ENCODE measurements at regions not wholly inside any gene's neighbourhood (a gene's known extent, or its start where the extent isn't known, plus 50 kb on each side); places are given as distances from the start of the nearest gene placed in this dataset.
"Not testable (repeated sequence)": the region's sequence is repeated elsewhere in the genome, so short reads cannot be mapped to it uniquely, and the experiment has no call there.

DNA sequence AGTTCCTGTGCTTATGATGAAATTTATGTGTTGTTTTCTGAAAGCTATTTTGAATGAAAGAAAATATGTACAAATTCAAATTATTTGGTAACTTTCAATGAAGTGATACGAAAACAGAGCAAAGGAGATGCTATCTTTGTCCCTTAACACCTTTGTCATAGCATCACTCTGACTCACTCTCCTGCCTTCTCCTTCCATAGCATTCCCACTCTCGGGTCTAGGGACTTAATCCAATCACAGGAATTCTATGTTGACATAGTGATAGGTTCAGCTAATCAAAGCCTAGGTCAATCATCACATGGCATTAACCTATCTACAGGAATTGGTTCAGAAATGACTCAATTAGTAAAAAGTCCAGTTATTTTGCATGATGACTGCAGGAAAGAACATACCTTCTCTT lies 464.7 kb upstream of the RORB start:
- no peak overlapping the region for H3K4me2 ChIP-seq
- H3K9me3 ChIP-seq (replicated peaks in 1 of 11): no peaks in the 10 kb centered on the region
- H3K27ac ChIP-seq: no peak overlapping the region
- H4K20me1 ChIP-seq: no peaks in the 10 kb centered on the region; a peak in 1 of 22 replicates
- no peaks in the 10 kb centered on the region for H3K36me3 ChIP-seq
- H3K27me3 ChIP-seq: no peaks in the 10 kb centered on the region
- TF ChIP-seq Cebpa-rat (IDR thresholded peaks at IDR 0.05): no peak
- H3K9ac ChIP-seq: no peak overlapping the region
- H3K4me3 ChIP-seq: no peak overlapping the region
- no peaks in the 10 kb centered on the region for H3K4me1 ChIP-seq

DNA sequence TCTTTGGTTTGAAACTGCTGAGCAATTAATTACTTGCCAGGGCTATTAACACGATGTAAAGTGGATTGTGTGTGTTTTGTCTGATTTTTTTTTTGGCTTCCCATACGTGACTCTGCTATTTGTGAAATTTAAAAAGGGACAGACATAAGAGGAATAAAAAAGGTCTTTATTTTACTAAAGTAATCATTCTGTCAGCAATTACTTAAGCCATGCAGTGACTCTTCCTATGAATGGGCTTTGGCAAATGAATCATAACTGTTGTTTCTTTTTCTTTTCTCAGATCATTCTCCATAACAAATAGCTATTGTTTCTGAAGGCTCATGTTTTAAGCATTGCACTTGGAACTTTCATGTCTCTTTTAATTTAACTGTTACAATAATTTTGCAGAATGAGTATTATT lies 461.3 kb upstream of the RORB start:
- H3K27ac ChIP-seq: no peak overlapping the region
- H3K4me3 ChIP-seq: no peak overlapping the region
- H3K4me1 ChIP-seq: no peaks in the 10 kb centered on the region
- TF ChIP-seq Cebpa-rat (IDR thresholded peaks at IDR 0.05): no peak
- no peaks in the 10 kb centered on the region for H3K27me3 ChIP-seq
- H3K4me2 ChIP-seq: no peak overlapping the region
- no peaks in the 10 kb centered on the region; a peak in 1 of 22 replicates for H4K20me1 ChIP-seq
- H3K36me3 ChIP-seq: no peaks in the 10 kb centered on the region
- H3K9ac ChIP-seq: no peak overlapping the region
- H3K9me3 ChIP-seq (replicated peaks in 1 of 11): no peaks in the 10 kb centered on the region

DNA sequence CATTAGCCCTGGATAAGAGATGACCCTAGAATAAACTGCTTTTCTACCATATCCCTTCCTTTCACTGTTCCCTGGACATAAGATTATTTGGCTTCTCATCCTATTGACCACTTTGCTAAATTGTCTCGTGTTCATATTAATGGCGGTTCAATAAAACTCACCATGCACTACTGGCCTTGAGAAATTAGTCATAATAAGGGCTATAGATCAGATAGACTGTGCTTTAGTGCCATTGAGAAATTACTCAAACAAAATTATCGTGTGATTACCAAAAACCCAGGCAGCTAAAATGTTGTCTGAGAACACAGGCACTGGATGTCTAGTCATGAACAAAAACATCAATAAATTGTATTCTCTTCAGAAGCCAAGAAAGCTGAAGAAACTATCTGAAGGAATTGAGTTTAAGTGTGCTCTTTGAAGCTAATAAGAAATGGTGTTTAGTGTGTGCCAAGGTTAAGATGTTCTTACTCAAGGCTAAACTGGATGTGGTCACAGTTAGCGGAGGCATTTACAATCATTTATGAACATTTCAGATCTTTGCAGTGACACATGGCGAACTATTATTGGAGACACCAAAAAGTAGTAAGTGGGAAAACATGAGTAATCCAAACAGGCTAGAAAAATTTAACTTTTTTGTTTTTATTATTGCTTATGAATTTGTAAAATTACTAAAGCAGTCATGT lies 460.4 kb upstream of the RORB start:
- Histone ChIP-seq H3K27me3 (no peaks in the 10 kb centered on the region), H4K20me1 (no peaks in the 10 kb centered on the region; a peak in 1 of 22 replicates), H3K4me1 (no peaks in the 10 kb centered on the region), H3K27ac (no peak overlapping the region), H3K4me3 (no peak overlapping the region), H3K9ac (no peak overlapping the region), H3K9me3 (replicated peaks in 1 of 11) (no peaks in the 10 kb centered on the region), H3K4me2 (no peak overlapping the region), H3K36me3 (no peaks in the 10 kb centered on the region)
- TF ChIP-seq Cebpa-rat (IDR thresholded peaks at IDR 0.05): no peak

DNA sequence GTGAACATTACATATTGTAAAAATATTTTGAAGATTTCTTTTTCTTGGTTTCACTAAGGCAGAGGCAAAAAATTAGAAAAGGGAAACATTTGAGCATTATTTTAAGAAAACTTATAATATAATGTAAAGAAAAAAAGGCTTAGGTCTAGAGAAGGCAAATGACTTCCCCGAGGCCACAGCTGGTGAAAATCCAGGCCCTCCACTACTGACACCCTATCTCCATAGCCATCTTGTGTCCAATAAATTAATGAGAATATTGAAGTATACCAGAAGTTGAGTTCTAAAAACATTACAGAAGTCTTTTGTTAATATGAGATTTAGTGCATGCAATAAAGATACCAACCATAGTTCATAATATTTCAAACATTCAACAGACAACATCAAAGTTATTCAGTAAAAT lies 459.9 kb upstream of the RORB start:
- H4K20me1 ChIP-seq: no peaks in the 10 kb centered on the region; a peak in 1 of 22 replicates
- no peak overlapping the region for H3K9ac ChIP-seq
- no peaks in the 10 kb centered on the region for H3K27me3 ChIP-seq
- H3K9me3 ChIP-seq (replicated peaks in 1 of 11): no peaks in the 10 kb centered on the region
- no peak for TF ChIP-seq Cebpa-rat (IDR thresholded peaks at IDR 0.05)
- no peaks in the 10 kb centered on the region for H3K4me1 ChIP-seq
- no peak overlapping the region for H3K4me3 ChIP-seq
- H3K27ac ChIP-seq: no peak overlapping the region
- H3K36me3 ChIP-seq: no peaks in the 10 kb centered on the region
- H3K4me2 ChIP-seq: no peak overlapping the region

DNA sequence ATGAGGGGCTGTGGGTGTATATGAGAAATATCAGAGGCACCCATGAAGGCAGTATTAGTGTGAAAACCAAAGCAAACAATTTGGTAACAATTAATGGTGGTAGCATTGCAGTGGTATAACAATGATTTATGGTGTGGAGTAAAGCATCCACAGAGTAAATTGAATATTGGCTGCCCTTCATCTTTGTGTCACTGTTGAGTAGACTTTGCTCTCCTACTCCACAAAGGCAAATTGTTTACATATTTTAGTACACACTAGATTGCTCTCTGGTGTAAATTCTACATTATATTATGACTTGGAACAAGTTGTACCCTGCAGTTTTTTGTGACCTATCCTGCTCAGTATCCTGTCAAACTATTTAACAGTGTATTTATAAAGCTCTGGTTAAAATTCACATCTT lies 455.5 kb upstream of the RORB start:
- Histone ChIP-seq H3K27ac (no peak overlapping the region), H3K9ac (no peak overlapping the region), H3K36me3 (no peaks in the 10 kb centered on the region), H3K4me2 (no peak overlapping the region), H3K4me1 (no peaks in the 10 kb centered on the region), H3K9me3 (replicated peaks in 1 of 11) (no peaks in the 10 kb centered on the region), H3K4me3 (no peak overlapping the region), H3K27me3 (no peaks in the 10 kb centered on the region), H4K20me1 (no peaks in the 10 kb centered on the region)
- no peak for TF ChIP-seq Cebpa-rat (IDR thresholded peaks at IDR 0.05)

DNA sequence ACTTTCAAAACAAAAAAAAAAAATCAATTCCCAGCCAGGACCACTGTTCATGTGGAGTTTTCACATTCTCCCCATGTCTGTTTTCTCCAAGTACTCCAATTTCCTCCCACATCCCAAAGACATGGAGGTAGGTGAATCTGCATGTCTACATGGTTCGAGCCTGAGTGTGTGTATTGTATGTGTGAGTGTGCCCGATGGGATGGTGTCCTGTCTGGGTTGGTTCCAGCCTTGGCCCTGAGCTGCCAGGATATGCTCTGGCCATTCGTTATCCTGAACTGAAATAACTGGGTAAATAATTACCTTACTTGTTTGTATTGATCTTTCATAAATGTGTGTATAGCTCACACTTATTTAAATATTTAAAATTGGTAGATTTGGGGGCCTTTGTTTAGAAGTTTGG lies 452.3 kb upstream of the RORB start:
- no peak overlapping the region for H3K27ac ChIP-seq
- H3K4me2 ChIP-seq: no peak overlapping the region
- TF ChIP-seq Cebpa-rat (IDR thresholded peaks at IDR 0.05): no peak
- no peaks in the 10 kb centered on the region for H3K27me3 ChIP-seq
- H4K20me1 ChIP-seq: no peaks in the 10 kb centered on the region
- no peaks in the 10 kb centered on the region for H3K36me3 ChIP-seq
- no peaks in the 10 kb centered on the region for H3K4me1 ChIP-seq
- no peak overlapping the region for H3K4me3 ChIP-seq
- H3K9me3 ChIP-seq (replicated peaks in 1 of 11): no peaks in the 10 kb centered on the region
- H3K9ac ChIP-seq: no peak overlapping the region

DNA sequence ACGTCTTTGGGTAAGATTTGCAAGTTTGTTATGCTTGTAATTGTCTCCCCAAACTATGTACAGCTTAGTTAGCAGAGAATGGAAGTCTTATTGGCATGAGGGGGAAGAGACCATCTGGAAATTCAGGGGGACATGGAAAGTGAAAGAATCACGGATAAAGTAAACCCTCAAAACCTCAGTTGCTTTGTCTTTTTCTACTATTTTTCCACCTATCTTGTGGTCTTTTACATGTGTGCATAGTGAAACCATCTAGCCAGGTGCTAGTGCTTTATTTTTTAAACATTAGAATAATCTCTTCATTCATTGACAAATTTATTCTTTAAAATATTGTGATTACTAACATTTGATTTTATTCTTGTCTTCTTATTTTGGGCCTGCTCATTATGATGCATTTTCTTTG lies 441.1 kb upstream of the RORB start:
- Histone ChIP-seq H3K27ac (no peak overlapping the region), H3K4me1 (no peaks in the 10 kb centered on the region), H3K4me2 (no peak overlapping the region), H4K20me1 (no peaks in the 10 kb centered on the region), H3K9ac (no peak overlapping the region), H3K27me3 (no peaks in the 10 kb centered on the region), H3K4me3 (no peak overlapping the region), H3K36me3 (no peaks in the 10 kb centered on the region), H3K9me3 (replicated peaks in 1 of 11) (peaks cover 5 to 21% (median 16%) of the 10 kb centered on the region in 11 experiments; a peak in 20 of 22 replicates)
- no peak for TF ChIP-seq Cebpa-rat (IDR thresholded peaks at IDR 0.05)

DNA sequence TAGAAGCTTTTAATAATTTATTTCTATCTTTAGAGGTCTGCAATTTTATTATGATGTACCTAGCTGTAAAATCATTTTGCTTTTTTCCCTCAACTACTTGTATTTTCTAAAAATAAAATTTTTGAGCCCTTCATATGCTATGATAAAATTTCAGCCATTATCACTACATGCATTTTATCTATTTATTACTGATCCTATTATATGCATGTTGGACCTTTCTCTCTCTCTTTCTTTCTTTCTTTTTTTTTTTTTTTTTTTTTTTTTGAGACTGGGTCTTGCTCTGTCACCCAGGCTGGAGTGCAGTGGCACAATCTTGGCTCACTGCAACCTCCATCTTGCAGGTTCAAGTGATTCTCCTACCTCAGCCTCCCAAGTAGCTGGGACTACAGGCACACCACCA lies 440.1 kb upstream of the RORB start:
- not testable (repeated sequence) for H3K36me3 ChIP-seq

DNA sequence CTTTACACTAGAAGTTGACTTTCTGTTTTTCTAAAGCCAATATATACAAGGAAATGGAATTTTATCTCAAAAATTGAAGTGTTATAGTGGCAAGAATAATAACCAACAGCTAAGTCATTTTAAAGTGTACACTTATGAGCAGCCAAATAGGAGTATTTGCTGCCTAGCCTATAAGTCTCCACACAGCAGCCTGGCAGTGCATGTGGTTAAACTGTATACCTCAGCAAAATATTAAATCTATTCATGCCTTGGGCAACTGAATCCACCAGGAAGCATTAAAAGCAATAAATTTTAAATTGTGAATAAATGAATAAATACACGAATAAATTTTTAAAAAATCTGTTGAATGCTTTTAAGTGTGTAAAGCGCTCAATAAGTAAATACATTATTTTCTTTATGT lies 432.4 kb upstream of the RORB start:
- TF ChIP-seq Cebpa-rat (IDR thresholded peaks at IDR 0.05): no peak
- Histone ChIP-seq H3K4me1 (no peaks in the 10 kb centered on the region), H3K4me2 (no peak overlapping the region), H3K27ac (no peak overlapping the region), H3K36me3 (no peaks in the 10 kb centered on the region), H4K20me1 (no peaks in the 10 kb centered on the region), H3K9me3 (replicated peaks in 1 of 11) (peaks cover 0 to 5% (median 0%) of the 10 kb centered on the region in 11 experiments; a peak in 3 of 22 replicates), H3K27me3 (no peaks in the 10 kb centered on the region), H3K4me3 (no peak overlapping the region), H3K9ac (no peak overlapping the region)

More for the DNA sequence above, 440.1 kb upstream of the RORB start:
- not testable (repeated sequence) for H3K4me3 ChIP-seq, H4K20me1 ChIP-seq, H3K9ac ChIP-seq, H3K27me3 ChIP-seq, H3K4me1 ChIP-seq, H3K27ac ChIP-seq, H3K4me2 ChIP-seq
- H3K9me3 ChIP-seq (replicated peaks in 1 of 11): peaks cover 5 to 22% (median 18%) of the 10 kb centered on the region in 11 experiments; a peak in 20 of 22 replicates

DNA sequence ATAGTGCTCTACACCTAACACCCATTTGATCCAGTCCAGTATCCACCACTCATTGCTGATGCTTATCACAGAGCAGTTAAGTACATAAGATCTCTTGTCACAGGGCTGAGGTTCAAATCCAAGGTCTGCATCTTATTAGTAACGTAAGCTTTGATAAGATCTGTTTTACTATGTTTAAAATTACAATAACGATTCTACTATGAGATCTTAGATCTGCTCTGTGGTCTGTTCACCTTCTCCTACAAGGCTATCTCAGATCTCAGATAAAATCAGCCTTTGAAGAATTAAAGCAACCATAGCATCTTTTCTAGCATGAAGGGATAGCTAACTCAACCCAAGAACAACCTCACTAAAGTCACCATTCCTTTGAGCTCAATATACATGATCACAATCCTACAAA lies 431.0 kb upstream of the RORB start:
- no peaks in the 10 kb centered on the region for H4K20me1 ChIP-seq
- no peaks in the 10 kb centered on the region for H3K27me3 ChIP-seq
- no peaks in the 10 kb centered on the region for H3K4me1 ChIP-seq
- peaks cover 0 to 5% (median 0%) of the 10 kb centered on the region in 11 experiments; a peak in 4 of 22 replicates for H3K9me3 ChIP-seq (replicated peaks in 1 of 11)
- no peak overlapping the region for H3K27ac ChIP-seq
- H3K36me3 ChIP-seq: no peaks in the 10 kb centered on the region
- no peak overlapping the region for H3K4me2 ChIP-seq
- no peak overlapping the region for H3K9ac ChIP-seq
- TF ChIP-seq Cebpa-rat (IDR thresholded peaks at IDR 0.05): no peak
- no peak overlapping the region for H3K4me3 ChIP-seq

Measured in BLaER1 treated with 17β-estradiol and CSF1 and Interleukin-3, amounts not matched to agents 10 nM and 100 nM (cell line).